Activated naive CD8-positive, alpha-beta T cell treated with anti-CD3 and anti-CD28 coated beads, Interleukin-2, amount 10 ng/mL, durations not matched to agents 7 days and 5 days (primary cell): ENCODE measurements at regions not wholly inside any gene's neighbourhood (a gene's known extent, or its start where the extent isn't known, plus 50 kb on each side); places are given as distances from the start of the nearest gene placed in this dataset.
"Not testable (repeated sequence)": the region's sequence is repeated elsewhere in the genome, so short reads cannot be mapped to it uniquely, and the experiment has no call there.

Experiments used
- ATAC-seq: fragments of 150-1000 bp; cut with Tn5 transposase; one replicate; pipeline ENCODE4 v1.10.0; 2021; ENCODE audit warnings: low read depth, moderate library complexity
- POLR2A ChIA-PET: fragments of 350-600 bp; sonication (Branson Sonifier 250); formaldehyde crosslinking; loops from one replicate; lab custom pipeline; 2021; ENCODE audit warnings: antibody characterized with exemption; lab: Charles Lee
- DNase-seq: peaks from one replicate; pipeline ENCODE4 v3.0.0; 2021
- H3K27ac Mint-ChIP-seq: one replicate; pipeline ENCODE4 v1.8.0; 2022; ENCODE audit warnings: mild to moderate bottlenecking, mixed read lengths
- H3K27me3 Mint-ChIP-seq: one replicate; pipeline ENCODE4 v1.8.0; 2022; ENCODE audit warnings: mild to moderate bottlenecking, moderate library complexity, mixed read lengths
- H3K36me3 Mint-ChIP-seq: one replicate; pipeline ENCODE4 v1.8.0; 2021; ENCODE audit warnings: mild to moderate bottlenecking, mixed read lengths
- H3K4me1 Mint-ChIP-seq: one replicate; pipeline ENCODE4 v1.8.0; 2021; ENCODE audit warnings: mixed read lengths
- H3K4me3 Mint-ChIP-seq: one replicate; pipeline ENCODE4 v1.8.0; 2022; ENCODE audit warnings: mild to moderate bottlenecking, moderate library complexity, mixed read lengths
- H3K9me3 Mint-ChIP-seq: one replicate; pipeline ENCODE4 v1.8.0; 2021; ENCODE audit warnings: mixed read lengths

- ATAC-seq (no peak), DNase-seq (no peak)
- no peaks in the 10 kb centered on the region for H3K27me3 Mint-ChIP-seq
- POLR2A ChIA-PET: no interaction called here
- no peaks in the 10 kb centered on the region for H3K4me1 Mint-ChIP-seq
- H3K27ac Mint-ChIP-seq: no peak overlapping the region
- H3K36me3 Mint-ChIP-seq: no peaks in the 10 kb centered on the region
- H3K4me3 Mint-ChIP-seq: no peak overlapping the region
- H3K9me3 Mint-ChIP-seq: no peaks in the 10 kb centered on the region
These were observed 355.2 kb downstream of the RAB38 start for GRCh38 chr11:87820011-87820410.

- Mint-ChIP-seq H3K4me3 (no peak overlapping the region), H3K9me3 (no peaks in the 10 kb centered on the region), H3K4me1 (no peaks in the 10 kb centered on the region), H3K27ac (no peak overlapping the region), H3K36me3 (no peaks in the 10 kb centered on the region), H3K27me3 (no peaks in the 10 kb centered on the region)
- no peak for ATAC-seq
- POLR2A ChIA-PET: no interaction called here
- no peak for DNase-seq
These were observed 356.1 kb downstream of the RAB38 start for GRCh38 chr11:87819151-87819550.

GRCh38 chr11:87812571-87813365 is 362.5 kb downstream of the RAB38 start:
- no peaks in the 10 kb centered on the region for H3K4me1 Mint-ChIP-seq
- ATAC-seq (no peak), DNase-seq (no peak)
- POLR2A ChIA-PET: no interaction called here
- no peak overlapping the region for H3K27ac Mint-ChIP-seq
- H3K9me3 Mint-ChIP-seq: no peaks in the 10 kb centered on the region
- no peaks in the 10 kb centered on the region for H3K36me3 Mint-ChIP-seq
- no peaks in the 10 kb centered on the region for H3K27me3 Mint-ChIP-seq
- no peak overlapping the region for H3K4me3 Mint-ChIP-seq

- H3K4me1 Mint-ChIP-seq: no peaks in the 10 kb centered on the region
- ATAC-seq (no peak), DNase-seq (no peak)
- no peaks in the 10 kb centered on the region for H3K36me3 Mint-ChIP-seq
- H3K27me3 Mint-ChIP-seq: no peaks in the 10 kb centered on the region
- no peaks in the 10 kb centered on the region for H3K9me3 Mint-ChIP-seq
- H3K4me3 Mint-ChIP-seq: no peak overlapping the region
- POLR2A ChIA-PET: no interaction called here
- H3K27ac Mint-ChIP-seq: no peak overlapping the region
These were observed 364.8 kb downstream of the RAB38 start for GRCh38 chr11:87810486-87810885.

- H3K4me3 Mint-ChIP-seq: no peak overlapping the region
- no peaks in the 10 kb centered on the region for H3K36me3 Mint-ChIP-seq
- no peak for ATAC-seq
- no peaks in the 10 kb centered on the region for H3K27me3 Mint-ChIP-seq
- H3K9me3 Mint-ChIP-seq: no peaks in the 10 kb centered on the region
- H3K27ac Mint-ChIP-seq: no peak overlapping the region
- no peak for DNase-seq
- no peaks in the 10 kb centered on the region for H3K4me1 Mint-ChIP-seq
- POLR2A ChIA-PET: no interaction called here
These were observed 366.0 kb downstream of the RAB38 start for GRCh38 chr11:87809256-87809655.

- Mint-ChIP-seq H3K27ac (no peak overlapping the region), H3K9me3 (no peaks in the 10 kb centered on the region), H3K4me3 (no peak overlapping the region), H3K4me1 (no peaks in the 10 kb centered on the region), H3K36me3 (no peaks in the 10 kb centered on the region), H3K27me3 (no peaks in the 10 kb centered on the region)
- DNase-seq: no peak
- POLR2A ChIA-PET: no interaction called here
- no peak for ATAC-seq
These were observed 371.1 kb downstream of the RAB38 start for GRCh38 chr11:87804176-87804575.

- Mint-ChIP-seq H3K9me3 (no peaks in the 10 kb centered on the region), H3K27me3 (no peaks in the 10 kb centered on the region), H3K27ac (no peak overlapping the region), H3K4me1 (no peaks in the 10 kb centered on the region), H3K4me3 (no peak overlapping the region), H3K36me3 (no peaks in the 10 kb centered on the region)
- POLR2A ChIA-PET: no interaction called here
- no peak for DNase-seq
- no peak for ATAC-seq
These were observed 371.5 kb downstream of the RAB38 start for GRCh38 chr11:87803748-87804147.

GRCh38 chr11:87784862-87785261 is 390.4 kb downstream of the RAB38 start:
- DNase-seq, H3K9me3 Mint-ChIP-seq, ATAC-seq, H3K4me3 Mint-ChIP-seq, H3K36me3 Mint-ChIP-seq, H3K27ac Mint-ChIP-seq, POLR2A ChIA-PET, H3K27me3 Mint-ChIP-seq, H3K4me1 Mint-ChIP-seq: not testable (repeated sequence)

- H3K4me3 Mint-ChIP-seq: no peak overlapping the region
- no peaks in the 10 kb centered on the region for H3K4me1 Mint-ChIP-seq
- DNase-seq: no peak
- peaks cover 4% of the 10 kb centered on the region for H3K9me3 Mint-ChIP-seq
- ATAC-seq: no peak
- POLR2A ChIA-PET: no interaction called here
- no peaks in the 10 kb centered on the region for H3K27me3 Mint-ChIP-seq
- no peak overlapping the region for H3K27ac Mint-ChIP-seq
- H3K36me3 Mint-ChIP-seq: no peaks in the 10 kb centered on the region
These were observed 395.2 kb downstream of the RAB38 start for GRCh38 chr11:87780068-87780413.

- Mint-ChIP-seq H3K27me3 (no peaks in the 10 kb centered on the region), H3K9me3 (peaks cover 4% of the 10 kb centered on the region), H3K36me3 (no peaks in the 10 kb centered on the region), H3K27ac (no peak overlapping the region), H3K4me3 (no peak overlapping the region), H3K4me1 (no peaks in the 10 kb centered on the region)
- no peak for ATAC-seq
- POLR2A ChIA-PET: no interaction called here
- no peak for DNase-seq
These were observed 395.8 kb downstream of the RAB38 start for GRCh38 chr11:87779276-87780067.

- no peaks in the 10 kb centered on the region for H3K36me3 Mint-ChIP-seq
- ATAC-seq (no peak), DNase-seq (no peak)
- H3K27me3 Mint-ChIP-seq: no peaks in the 10 kb centered on the region
- H3K4me3 Mint-ChIP-seq: no peak overlapping the region
- POLR2A ChIA-PET: no interaction called here
- no peaks in the 10 kb centered on the region for H3K4me1 Mint-ChIP-seq
- H3K9me3 Mint-ChIP-seq: peaks cover 4% of the 10 kb centered on the region
- H3K27ac Mint-ChIP-seq: no peak overlapping the region
These were observed 396.9 kb downstream of the RAB38 start for GRCh38 chr11:87778357-87778756.

- Mint-ChIP-seq H3K27me3 (no peaks in the 10 kb centered on the region), H3K27ac (no peak overlapping the region), H3K4me1 (no peaks in the 10 kb centered on the region), H3K36me3 (no peaks in the 10 kb centered on the region), H3K9me3 (no peaks in the 10 kb centered on the region), H3K4me3 (no peak overlapping the region)
- DNase-seq (no peak), ATAC-seq (no peak)
- POLR2A ChIA-PET: no interaction called here
These were observed 400.2 kb downstream of the RAB38 start for GRCh38 chr11:87775036-87775435.

- no peaks in the 10 kb centered on the region for H3K36me3 Mint-ChIP-seq
- no peaks in the 10 kb centered on the region for H3K4me1 Mint-ChIP-seq
- no peak overlapping the region for H3K27ac Mint-ChIP-seq
- no peaks in the 10 kb centered on the region for H3K27me3 Mint-ChIP-seq
- POLR2A ChIA-PET: no interaction called here
- DNase-seq (no peak), ATAC-seq (no peak)
- no peak overlapping the region for H3K4me3 Mint-ChIP-seq
- H3K9me3 Mint-ChIP-seq: peaks cover 2% of the 10 kb centered on the region
These were observed 405.6 kb downstream of the RAB38 start for GRCh38 chr11:87769661-87770060.

- no peak overlapping the region for H3K27ac Mint-ChIP-seq
- POLR2A ChIA-PET: no interaction called here
- no peaks in the 10 kb centered on the region for H3K27me3 Mint-ChIP-seq
These were observed 407.6 kb downstream of the RAB38 start for GRCh38 chr11:87767615-87768014.

More at GRCh38 chr11:87767615-87768014, 407.6 kb downstream of the RAB38 start:
- peaks cover 2% of the 10 kb centered on the region for H3K9me3 Mint-ChIP-seq
- no peak for ATAC-seq
- no peak overlapping the region for H3K4me3 Mint-ChIP-seq
- H3K36me3 Mint-ChIP-seq: no peaks in the 10 kb centered on the region
- H3K4me1 Mint-ChIP-seq: no peaks in the 10 kb centered on the region
- DNase-seq: no peak
